Astrocyte (in vitro differentiated cells and primary cell): ENCODE measurements at regions not wholly inside any gene's neighbourhood (a gene's known extent, or its start where the extent isn't known, plus 50 kb on each side); places are given as distances from the start of the nearest gene placed in this dataset.
A peak's percentile ranks its signal among the peaks of the same experiment; 100 is the strongest.

Experiments
- DNase-seq: peaks from one replicate; pipeline ENCODE4 v3.0.0-alpha.2; 2010; ENCODE audit warnings: low read depth
- FAIRE-seq: peaks from 2 replicates; lab custom pipeline; 2011; peaks lifted over from hg19 to GRCh38; lab: Jason Lieb, UNC
- H2AFZ ChIP-seq: 2 replicates; pipeline ENCODE4 v1.6.0; 2012; ENCODE audit warnings: low read depth, low read length, inconsistent platforms
- H3K27ac ChIP-seq: 2 replicates; pipeline ENCODE4 v1.5.1; 2011; ENCODE audit warnings: low read depth, low read length, inconsistent platforms
- H3K27me3 ChIP-seq: 2 replicates; pipeline ENCODE4 v1.6.0; 2011; ENCODE audit warnings: low read length, inconsistent platforms; ENCODE audit not compliant: insufficient read depth
- H3K36me3 ChIP-seq: 2 replicates; pipeline ENCODE4 v1.5.1; 2011; ENCODE audit warnings: low read length, inconsistent platforms; ENCODE audit not compliant: insufficient read depth
- H3K4me1 ChIP-seq: 2 replicates; pipeline ENCODE4 v1.5.1; 2011; ENCODE audit warnings: low read length, inconsistent platforms; ENCODE audit not compliant: insufficient read depth
- H3K4me2 ChIP-seq: 2 replicates; pipeline ENCODE4 v1.6.0; 2012; ENCODE audit warnings: low read length, inconsistent platforms
- H3K4me3 ChIP-seq: 2 replicates; pipeline ENCODE4 v1.5.1; 2011; ENCODE audit warnings: low read depth, mild to moderate bottlenecking, low read length, inconsistent platforms; ENCODE audit not compliant: insufficient read depth
- H3K79me2 ChIP-seq: 2 replicates; pipeline ENCODE4 v1.6.0; 2012; ENCODE audit warnings: mild to moderate bottlenecking, low read length, inconsistent platforms; ENCODE audit not compliant: insufficient read depth
- H3K9ac ChIP-seq: 2 replicates; pipeline ENCODE4 v1.6.0; 2012; ENCODE audit warnings: mild to moderate bottlenecking, low read length, inconsistent platforms
- H3K9me3 ChIP-seq: 2 replicates; pipeline ENCODE4 v1.5.1; 2012; ENCODE audit warnings: low read depth, mild to moderate bottlenecking, low read length, inconsistent platforms; ENCODE audit not compliant: insufficient read depth
- H4K20me1 ChIP-seq: 2 replicates; pipeline ENCODE4 v1.6.0; 2012; ENCODE audit warnings: low read length, inconsistent platforms; ENCODE audit not compliant: insufficient read depth
- H3K27ac Mint-ChIP-seq: one replicate; pipeline ENCODE4 v1.8.0; 2021; ENCODE audit warnings: mild to moderate bottlenecking, mixed read lengths; ENCODE audit not compliant: unreplicated experiment
- H3K27me3 Mint-ChIP-seq: one replicate; pipeline ENCODE4 v1.8.0; 2021; ENCODE audit warnings: low read depth, mixed read lengths; ENCODE audit not compliant: unreplicated experiment
- H3K36me3 Mint-ChIP-seq: one replicate; pipeline ENCODE4 v1.8.0; 2021; ENCODE audit warnings: low read depth, mixed read lengths; ENCODE audit not compliant: unreplicated experiment
- H3K4me1 Mint-ChIP-seq: one replicate; pipeline ENCODE4 v1.8.0; 2021; ENCODE audit warnings: low read depth, mixed read lengths; ENCODE audit not compliant: unreplicated experiment
- H3K4me3 Mint-ChIP-seq: one replicate; pipeline ENCODE4 v1.8.0; 2021; ENCODE audit warnings: mild to moderate bottlenecking, moderate library complexity, mixed read lengths; ENCODE audit not compliant: unreplicated experiment
- H3K9me3 Mint-ChIP-seq: one replicate; pipeline ENCODE4 v1.8.0; 2021; ENCODE audit warnings: mild to moderate bottlenecking, mixed read lengths; ENCODE audit not compliant: unreplicated experiment
- EZH2 ChIP-seq: IDR thresholded peaks from 2 replicates; pipeline ENCODE4 v1.6.1; 2012; ENCODE audit warnings: mild to moderate bottlenecking, low read length, inconsistent platforms; ENCODE audit not compliant: insufficient read depth
- TF ChIP-seq, protein P1 (sequence below): IDR thresholded peaks from 2 replicates; pipeline ENCODE4 v1.5.1; 2011; ENCODE audit warnings: low read depth, mild to moderate bottlenecking, inconsistent platforms, low read length, moderate library complexity; ENCODE audit not compliant: insufficient read depth

- no peak for TF ChIP-seq EZH2
- TF ChIP-seq, protein P1, sequence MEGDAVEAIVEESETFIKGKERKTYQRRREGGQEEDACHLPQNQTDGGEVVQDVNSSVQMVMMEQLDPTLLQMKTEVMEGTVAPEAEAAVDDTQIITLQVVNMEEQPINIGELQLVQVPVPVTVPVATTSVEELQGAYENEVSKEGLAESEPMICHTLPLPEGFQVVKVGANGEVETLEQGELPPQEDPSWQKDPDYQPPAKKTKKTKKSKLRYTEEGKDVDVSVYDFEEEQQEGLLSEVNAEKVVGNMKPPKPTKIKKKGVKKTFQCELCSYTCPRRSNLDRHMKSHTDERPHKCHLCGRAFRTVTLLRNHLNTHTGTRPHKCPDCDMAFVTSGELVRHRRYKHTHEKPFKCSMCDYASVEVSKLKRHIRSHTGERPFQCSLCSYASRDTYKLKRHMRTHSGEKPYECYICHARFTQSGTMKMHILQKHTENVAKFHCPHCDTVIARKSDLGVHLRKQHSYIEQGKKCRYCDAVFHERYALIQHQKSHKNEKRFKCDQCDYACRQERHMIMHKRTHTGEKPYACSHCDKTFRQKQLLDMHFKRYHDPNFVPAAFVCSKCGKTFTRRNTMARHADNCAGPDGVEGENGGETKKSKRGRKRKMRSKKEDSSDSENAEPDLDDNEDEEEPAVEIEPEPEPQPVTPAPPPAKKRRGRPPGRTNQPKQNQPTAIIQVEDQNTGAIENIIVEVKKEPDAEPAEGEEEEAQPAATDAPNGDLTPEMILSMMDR: no peak
- no peak overlapping the region for H3K4me3 Mint-ChIP-seq
- DNase-seq (peak; percentile 16), FAIRE-seq (no peak)
- H3K79me2 ChIP-seq: no peaks in the 10 kb centered on the region
- H3K36me3 Mint-ChIP-seq: no peaks in the 10 kb centered on the region
- H3K27me3 ChIP-seq: no peaks in the 10 kb centered on the region
- H3K27ac ChIP-seq: no peak overlapping the region
- H3K9me3 Mint-ChIP-seq: no peaks in the 10 kb centered on the region
- H3K4me3 ChIP-seq: no peak overlapping the region
- peaks cover 6% of the 10 kb centered on the region for H3K27me3 Mint-ChIP-seq
- H2AFZ ChIP-seq: peak overlapping the region; percentile 44
- no peak overlapping the region for H3K4me2 ChIP-seq
- H3K36me3 ChIP-seq: no peaks in the 10 kb centered on the region
- no peak overlapping the region for H3K27ac Mint-ChIP-seq
- H3K9me3 ChIP-seq: no peaks in the 10 kb centered on the region
- peaks cover 13% of the 10 kb centered on the region for H3K4me1 ChIP-seq
- no peaks in the 10 kb centered on the region for H4K20me1 ChIP-seq
- no peak overlapping the region for H3K9ac ChIP-seq
- H3K4me1 Mint-ChIP-seq: peaks cover 22% of the 10 kb centered on the region
Measured at GRCh38 chr3:4899710-4900109, 79.5 kb upstream of the BHLHE40 start.

GRCh38 chr3:4900298-4900697, 78.9 kb upstream of the BHLHE40 start:
- no peak overlapping the region for H3K27ac Mint-ChIP-seq
- Histone ChIP-seq H3K4me2 (no peak overlapping the region), H3K4me3 (no peak overlapping the region), H4K20me1 (no peaks in the 10 kb centered on the region), H3K79me2 (no peaks in the 10 kb centered on the region), H3K9me3 (no peaks in the 10 kb centered on the region), H3K4me1 (peaks cover 19% of the 10 kb centered on the region), H3K27ac (no peak overlapping the region), H3K9ac (no peak overlapping the region), H3K27me3 (no peaks in the 10 kb centered on the region), H3K36me3 (no peaks in the 10 kb centered on the region), H2AFZ (no peak overlapping the region)
- peak overlapping the region; percentile 5 for H3K4me3 Mint-ChIP-seq
- no peak for FAIRE-seq
- no peaks in the 10 kb centered on the region for H3K36me3 Mint-ChIP-seq
- H3K27me3 Mint-ChIP-seq: peaks cover 2% of the 10 kb centered on the region
- DNase-seq: no peak
- H3K4me1 Mint-ChIP-seq: peaks cover 26% of the 10 kb centered on the region
- TF ChIP-seq, protein P1: no peak
- no peak for TF ChIP-seq EZH2
- no peaks in the 10 kb centered on the region for H3K9me3 Mint-ChIP-seq

GRCh38 chr3:4904811-4905695, 74.2 kb upstream of the BHLHE40 start:
- H3K4me3 Mint-ChIP-seq: no peak overlapping the region
- no peaks in the 10 kb centered on the region for H3K27me3 Mint-ChIP-seq
- Histone ChIP-seq H3K4me1 (peaks cover 17% of the 10 kb centered on the region), H3K4me2 (no peak overlapping the region), H3K27me3 (no peaks in the 10 kb centered on the region), H3K9ac (no peak overlapping the region), H3K9me3 (no peaks in the 10 kb centered on the region), H2AFZ (no peak overlapping the region), H4K20me1 (no peaks in the 10 kb centered on the region), H3K27ac (no peak overlapping the region), H3K36me3 (no peaks in the 10 kb centered on the region), H3K4me3 (no peak overlapping the region), H3K79me2 (no peaks in the 10 kb centered on the region)
- FAIRE-seq: no peak
- peaks cover 32% of the 10 kb centered on the region for H3K4me1 Mint-ChIP-seq
- TF ChIP-seq, protein P1: no peak
- no peak for TF ChIP-seq EZH2
- no peaks in the 10 kb centered on the region for H3K9me3 Mint-ChIP-seq
- peak; percentile 29 for DNase-seq
- peak overlapping the region; percentile 50 for H3K27ac Mint-ChIP-seq
- H3K36me3 Mint-ChIP-seq: no peaks in the 10 kb centered on the region
